Activated T-cell treated with anti-CD3 and anti-CD28 coated beads, Interleukin-2, amount 50 U/mL, for 48 hours (primary cell): ENCODE measurements at regions not wholly inside any gene's neighbourhood (a gene's known extent, or its start where the extent isn't known, plus 50 kb on each side); places are given as distances from the start of the nearest gene placed in this dataset.
"Not testable (repeated sequence)": the region's sequence is repeated elsewhere in the genome, so short reads cannot be mapped to it uniquely, and the experiment has no call there.

Experiments
- DNase-seq, 2 experiments: peaks; one replicate each; pipeline ENCODE4 v3.0.0-alpha.2; 2020

DNA sequence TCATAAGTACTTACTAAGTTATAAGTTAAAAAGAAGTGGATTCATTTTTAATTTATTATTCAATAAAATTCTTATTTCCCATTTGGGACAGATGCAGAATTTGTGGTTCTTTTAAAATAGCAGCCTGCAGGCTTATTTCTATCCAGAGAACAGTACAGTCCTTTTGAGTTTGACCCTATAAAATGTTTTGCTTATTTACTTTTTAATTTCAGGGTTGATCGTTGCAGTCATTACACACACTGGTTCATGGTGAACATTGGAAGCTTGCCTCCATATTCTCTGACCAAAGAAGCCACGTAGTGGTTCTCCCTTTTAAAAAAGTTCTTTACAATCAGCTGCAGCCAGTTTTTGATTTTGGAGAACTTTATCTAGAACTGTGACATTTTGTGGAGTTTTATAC is 122.9 kb upstream of the PDE7B start:
- no peak for DNase-seq

DNA sequence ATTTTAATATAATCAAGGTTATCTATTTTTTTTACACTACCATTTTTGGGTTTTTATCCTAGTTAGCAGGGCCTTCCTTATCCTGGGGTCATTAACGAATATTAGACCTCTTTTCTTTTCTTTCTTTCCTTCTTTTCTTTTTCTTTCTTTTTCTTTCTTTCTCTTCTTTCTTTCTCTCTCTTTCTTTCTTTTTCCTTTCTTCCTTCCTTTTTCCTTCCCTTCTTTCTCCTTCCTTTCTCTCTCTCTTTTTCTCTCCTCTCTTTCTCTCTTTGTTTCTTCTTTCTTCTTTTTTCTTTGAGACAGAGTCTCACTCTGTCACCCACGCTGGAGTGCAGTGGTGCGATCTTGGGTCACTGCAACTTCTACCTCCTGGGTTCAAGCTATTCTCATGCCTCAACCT is 120.4 kb upstream of the PDE7B start:
- no peak for DNase-seq

DNA sequence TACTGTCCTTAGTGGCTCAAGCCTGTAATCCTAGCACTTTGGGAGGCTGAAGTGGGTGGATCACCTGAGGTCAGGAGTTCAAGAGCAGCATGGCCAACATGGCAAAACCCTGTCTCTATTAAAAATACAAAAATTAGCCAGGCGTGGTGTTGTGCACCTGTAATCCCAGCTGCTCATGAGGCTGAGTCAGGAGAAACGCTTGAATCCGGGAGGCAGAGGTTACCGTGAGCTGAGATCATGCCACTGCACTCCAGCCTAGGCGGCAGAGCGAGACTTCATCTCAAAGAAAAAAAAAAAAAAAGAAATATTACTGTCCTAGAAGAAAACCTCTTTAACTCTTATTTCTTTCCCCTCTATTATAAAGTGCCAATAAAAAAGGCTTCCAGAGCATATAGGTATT is 115.2 kb upstream of the PDE7B start:
- not testable (repeated sequence) for DNase-seq

DNA sequence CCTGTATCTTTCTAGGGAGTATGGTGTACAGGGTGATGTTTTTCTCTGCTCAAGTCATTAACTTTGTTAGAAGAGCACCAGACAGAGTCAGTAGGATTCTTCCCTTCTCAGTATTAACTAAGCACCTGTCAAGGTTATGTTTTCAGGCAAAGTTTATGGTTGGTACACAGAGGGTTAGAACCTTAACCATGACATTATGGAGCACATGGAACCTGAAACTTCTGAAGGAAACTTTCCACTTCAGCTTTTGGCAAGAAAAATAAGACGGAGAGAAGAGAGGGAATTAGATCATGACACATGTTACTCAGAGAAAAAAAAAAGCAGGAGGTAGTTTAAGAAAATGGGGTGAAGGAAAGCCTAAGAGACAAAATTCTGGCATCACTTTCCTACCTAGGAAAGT is 112.9 kb upstream of the PDE7B start:
- no peak for DNase-seq

DNA sequence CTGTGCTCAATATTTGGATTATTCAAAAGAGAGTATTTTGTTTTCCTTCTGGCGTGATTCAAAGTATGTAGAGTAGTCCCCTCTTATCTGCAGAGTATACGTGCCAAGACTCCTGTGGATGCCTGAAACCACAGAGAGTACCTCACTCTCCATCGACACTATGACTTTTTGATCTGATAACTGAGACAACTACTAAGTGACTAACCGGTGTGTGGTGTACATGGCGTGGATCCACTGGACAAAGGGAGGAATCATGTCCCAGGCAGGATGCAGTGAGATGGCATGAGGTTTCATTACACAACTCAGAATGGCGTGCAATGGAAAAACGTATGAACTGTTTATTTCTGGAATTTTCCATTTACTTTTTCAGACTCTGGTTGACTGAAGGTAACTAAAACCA is 112.2 kb upstream of the PDE7B start:
- DNase-seq: no peak

DNA sequence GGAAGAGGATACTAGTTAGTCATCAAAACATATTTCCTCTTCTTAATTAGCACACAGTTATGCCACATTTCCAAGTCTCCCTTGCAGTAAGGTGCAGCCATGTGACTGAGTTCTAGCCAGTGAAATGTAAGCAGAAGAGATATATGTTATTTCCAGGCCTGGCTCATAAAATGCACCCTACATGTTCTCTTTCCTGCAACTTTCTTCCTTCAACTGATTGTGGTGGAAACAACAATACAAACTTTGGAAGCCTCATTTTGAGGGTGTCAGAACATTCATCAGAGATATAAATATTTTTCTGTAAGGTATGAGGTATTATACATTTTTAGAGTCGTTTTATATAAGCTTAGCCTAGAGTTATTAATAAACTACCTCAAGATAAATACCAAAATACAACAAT is 110.9 kb upstream of the PDE7B start:
- no peak for DNase-seq

DNA sequence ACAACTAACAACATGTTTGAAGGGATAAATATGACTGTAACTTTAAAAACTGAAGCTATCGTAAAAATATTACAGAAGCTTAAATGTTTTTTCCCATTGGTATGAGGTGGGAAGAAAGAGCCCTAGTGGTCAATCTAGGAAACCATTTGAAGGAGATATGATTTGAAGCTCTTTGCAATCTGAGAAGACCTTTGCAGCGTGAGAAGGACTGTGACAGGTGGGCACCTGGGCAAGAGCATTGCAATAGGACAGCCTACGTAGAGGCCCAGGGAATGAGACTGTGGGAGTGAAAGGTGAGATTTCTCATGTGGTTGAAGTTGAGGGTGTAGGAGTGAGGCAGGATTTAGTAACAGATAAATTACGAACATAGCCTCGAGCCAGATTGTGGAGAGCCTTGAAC is 108.0 kb upstream of the PDE7B start:
- DNase-seq: no peak

DNA sequence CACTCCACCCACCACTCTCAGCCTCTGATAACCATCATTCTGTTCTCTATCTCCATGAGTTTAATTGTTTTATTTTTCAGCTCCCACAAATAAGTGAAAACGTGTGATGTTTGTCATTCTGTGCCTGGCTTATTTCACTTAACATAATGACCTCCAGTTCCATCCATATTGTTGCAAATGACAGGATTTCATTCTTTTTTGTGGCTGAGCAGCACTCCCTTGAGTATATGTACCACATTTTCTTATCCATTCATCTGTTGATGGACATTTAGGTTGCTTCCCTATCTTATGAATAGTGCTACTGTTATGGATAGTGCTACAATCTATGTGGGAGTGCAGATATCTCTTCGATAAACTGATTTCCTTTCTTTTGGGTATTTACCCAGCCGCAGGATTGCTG is 103.3 kb upstream of the PDE7B start:
- DNase-seq: no peak

DNA sequence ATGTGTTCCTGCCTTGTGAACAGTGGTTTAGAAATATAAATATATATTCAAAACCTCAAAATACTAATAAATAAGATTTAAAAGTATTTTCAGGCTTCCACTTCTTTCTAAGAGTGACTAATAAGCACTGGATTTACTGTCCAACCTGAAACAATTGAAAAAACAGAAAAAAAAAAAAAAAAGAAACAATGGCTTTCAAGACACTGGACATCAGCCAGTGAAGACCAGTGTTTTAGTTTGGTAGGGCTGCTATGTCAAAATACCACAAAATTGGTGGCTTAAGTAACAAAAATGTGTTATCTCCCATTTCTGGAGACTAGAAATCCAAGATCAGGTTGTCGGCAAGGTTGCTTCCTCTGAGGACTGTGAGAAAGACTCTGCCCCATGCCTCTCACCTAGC is 101.4 kb upstream of the PDE7B start:
- no peak for DNase-seq

DNA sequence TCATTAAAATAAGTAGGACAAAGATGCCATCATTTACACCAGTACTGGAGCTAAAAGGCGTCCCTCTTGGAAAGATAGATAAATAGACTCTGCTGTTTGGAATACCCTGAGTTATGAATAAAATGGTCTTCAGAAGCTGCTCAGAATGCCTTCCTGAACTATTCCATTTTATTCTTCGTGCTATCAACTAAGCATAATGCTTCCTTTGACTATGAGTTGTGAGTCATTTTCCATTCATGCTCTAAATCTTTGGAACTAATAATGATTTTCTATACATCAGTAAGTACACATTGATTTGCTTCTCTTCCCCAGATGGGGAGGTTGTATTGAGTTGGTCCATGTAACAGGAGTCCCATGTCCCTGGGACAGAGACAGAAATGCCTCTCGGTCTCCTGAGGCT is 98.3 kb upstream of the PDE7B start:
- no peak for DNase-seq

DNA sequence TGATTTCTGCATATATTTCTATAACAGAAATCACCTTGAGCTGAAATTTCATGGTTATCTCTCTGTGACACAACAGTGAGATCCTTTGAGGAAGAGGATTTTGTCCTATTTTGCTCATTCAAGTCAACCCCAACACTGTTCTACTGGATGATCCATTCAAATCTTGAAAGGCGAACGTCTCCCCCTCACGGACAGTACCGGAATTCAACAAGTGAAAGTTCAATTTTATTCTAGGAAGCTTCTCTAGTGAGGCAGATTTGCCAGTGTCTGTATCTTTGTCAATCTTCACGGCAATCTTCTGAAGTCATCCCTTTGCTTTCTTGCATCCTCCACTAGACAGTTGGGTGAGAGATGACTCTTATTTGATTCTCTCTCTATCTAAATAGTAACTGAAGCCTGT is 91.7 kb upstream of the PDE7B start:
- no peak for DNase-seq

DNA sequence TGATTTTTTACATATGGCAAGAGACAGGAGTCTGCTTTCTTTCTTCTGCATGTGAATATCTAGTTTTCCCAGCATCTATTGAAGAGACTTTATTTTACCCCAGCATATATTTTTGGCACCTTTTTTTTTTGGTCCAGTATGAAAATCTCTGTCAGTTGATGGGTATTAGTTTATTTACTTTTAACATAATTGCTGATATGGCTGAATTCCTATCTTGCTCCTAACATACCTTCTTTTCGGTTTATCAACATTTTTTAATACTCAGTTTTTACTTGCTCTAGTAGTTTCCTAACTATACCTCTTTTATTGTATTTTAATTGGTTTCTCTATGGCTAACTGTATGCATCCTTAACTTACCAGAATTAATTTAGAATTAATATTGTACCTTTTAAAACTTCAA is 77.5 kb upstream of the PDE7B start:
- no peak for DNase-seq

DNA sequence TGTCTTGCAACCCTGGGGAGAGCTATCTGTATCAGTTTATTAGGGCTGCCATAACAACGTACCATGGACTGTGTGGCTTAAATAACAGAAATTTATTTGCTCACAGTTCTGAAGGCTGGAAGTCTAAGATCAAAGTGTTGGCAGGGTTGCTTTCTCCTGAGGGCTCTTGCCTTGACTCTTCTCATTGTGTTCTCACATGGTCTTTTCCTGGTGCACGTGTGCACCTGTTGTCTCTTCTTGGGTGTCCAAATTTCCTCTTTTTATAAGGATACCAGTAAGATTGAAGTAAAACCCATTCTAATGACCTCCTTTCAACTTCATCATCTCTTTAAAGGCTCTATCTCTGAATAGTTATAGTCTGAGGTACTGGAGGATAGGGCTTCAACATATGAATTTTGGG is 72.3 kb upstream of the PDE7B start:
- DNase-seq: no peak

DNA sequence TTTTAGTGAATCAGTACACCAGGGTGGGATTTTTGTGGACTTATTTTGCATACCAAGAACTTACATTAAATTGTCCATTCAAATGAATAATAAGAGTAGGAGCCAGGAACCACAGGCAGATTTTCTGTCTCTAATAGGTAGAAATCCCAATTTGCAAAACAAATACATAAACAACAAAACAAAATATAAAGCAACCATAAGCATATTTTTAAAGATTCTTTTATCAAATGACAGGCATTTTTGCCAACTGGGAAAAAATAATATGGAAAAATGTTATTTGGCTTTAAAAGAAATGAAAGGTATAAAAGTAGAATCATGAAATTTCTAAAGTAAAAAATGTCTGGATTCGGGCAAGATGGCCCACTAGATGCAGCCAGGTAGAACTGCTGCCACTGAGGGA is 71.2 kb upstream of the PDE7B start:
- DNase-seq: no peak

DNA sequence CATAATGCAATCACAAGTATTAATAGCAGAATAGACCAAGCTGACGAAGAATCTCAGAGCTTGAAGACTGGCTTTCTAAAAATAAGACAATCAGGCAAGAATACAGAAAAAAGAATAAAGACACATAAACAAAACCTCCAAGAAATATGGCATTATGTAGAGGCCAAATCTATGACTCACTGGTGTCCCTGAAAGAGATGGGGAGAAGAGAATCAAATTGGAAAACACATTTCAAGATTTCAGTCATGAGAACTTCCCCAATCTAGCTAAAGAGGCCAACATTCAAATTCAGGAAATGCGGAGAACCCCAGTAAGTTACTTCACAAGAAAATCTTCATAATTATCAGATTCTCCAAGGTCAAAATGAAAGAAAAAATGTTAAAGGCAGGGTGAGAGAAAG is 69.0 kb upstream of the PDE7B start:
- DNase-seq: no peak

DNA sequence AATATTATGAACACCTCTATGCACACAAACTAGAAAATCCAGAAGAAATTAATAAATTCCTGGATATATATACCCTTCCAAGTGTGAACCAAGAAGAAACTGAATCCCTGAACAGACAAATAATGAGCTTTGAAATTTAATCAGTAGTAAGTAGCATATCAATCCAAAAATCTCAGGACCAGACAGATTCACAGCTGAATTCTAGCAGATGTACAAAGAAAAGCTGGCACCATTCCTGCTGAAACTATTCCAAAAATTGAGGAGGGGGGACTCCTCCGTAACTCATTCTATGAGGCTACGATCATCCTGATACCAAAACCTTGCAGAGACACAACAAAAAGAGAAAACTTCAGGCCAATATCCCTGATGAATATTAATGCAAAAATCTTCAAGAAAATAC is 67.0 kb upstream of the PDE7B start:
- no peak for DNase-seq

DNA sequence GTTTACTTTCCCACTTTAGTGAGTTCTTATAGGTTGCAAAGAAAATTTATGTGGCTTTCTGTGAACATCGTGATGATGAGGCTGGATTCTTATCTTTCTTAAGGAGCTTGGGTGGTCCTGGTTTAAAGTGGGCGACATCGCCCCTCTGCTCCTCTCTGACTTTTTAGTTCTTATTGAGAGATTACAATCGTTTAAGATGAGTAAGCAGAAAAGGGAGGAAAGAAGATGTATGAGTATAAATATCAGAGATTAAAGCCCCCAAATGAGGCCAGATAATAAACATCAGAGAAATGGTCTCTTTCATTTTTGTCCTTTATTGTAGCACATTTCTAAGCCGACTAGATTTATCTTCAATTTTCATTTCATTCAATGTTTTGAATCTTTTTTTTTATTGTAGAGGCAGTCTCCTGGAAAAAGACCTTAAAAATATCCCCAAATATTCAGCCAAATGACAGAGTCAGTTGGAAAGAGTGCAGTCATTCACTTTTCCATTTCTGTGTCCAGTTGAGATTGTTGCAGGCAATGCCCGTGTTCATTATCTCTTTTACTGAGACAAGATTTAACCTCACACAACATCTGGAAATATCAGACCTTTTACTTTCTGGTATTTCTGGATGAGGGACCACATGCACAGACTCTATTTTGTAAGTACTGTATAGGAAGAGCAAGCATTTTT is 62.0 kb upstream of the PDE7B start:
- DNase-seq: no peak

DNA sequence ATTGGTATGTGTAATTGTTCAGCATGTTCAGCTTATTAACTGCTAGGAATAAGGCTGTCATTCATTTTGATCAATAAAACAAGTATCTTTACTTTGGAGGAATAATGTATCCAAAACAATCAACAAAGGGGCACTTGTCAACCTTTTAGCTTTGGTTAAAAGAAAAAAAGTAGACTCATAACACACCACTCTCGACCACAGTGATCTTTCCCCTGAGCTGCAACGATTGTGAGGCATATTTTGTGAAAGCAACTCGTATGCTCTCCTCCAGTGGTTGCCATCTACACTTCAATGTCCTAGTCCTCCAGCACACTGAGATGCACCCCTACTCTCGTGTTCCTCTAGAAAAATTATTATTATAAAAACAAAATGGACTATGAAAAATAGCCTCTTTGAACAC is 60.1 kb upstream of the PDE7B start:
- no peak for DNase-seq

DNA sequence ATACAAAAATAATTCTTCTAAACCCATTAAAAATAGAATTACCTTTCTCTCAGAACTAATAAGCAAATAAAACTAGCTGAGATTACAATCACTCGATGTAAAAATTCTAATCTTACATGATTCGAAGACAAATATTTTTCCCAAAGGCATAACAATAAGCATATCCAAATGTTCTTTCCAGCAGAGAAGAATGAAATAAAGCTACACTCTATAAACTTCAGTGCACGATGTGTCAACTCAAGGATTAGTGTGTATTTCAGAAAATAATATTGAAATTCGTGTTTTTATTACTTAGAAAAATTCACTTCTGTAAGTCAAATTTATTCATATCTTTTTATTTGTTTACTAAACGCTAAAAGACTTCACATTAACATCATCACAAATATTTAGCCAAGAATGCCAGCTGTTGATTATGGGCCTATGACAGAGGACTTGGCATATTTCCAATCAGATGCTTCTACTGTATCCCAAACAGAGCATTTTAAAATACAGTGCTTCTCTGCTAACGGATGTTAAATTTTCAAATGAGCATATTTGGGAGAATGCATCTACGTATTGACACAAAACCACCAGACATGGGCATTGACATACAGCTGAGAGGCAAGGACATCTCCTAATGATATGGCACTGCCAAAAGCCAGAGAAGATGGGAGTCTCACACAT is 54.7 kb upstream of the PDE7B start:
- DNase-seq: no peak

DNA sequence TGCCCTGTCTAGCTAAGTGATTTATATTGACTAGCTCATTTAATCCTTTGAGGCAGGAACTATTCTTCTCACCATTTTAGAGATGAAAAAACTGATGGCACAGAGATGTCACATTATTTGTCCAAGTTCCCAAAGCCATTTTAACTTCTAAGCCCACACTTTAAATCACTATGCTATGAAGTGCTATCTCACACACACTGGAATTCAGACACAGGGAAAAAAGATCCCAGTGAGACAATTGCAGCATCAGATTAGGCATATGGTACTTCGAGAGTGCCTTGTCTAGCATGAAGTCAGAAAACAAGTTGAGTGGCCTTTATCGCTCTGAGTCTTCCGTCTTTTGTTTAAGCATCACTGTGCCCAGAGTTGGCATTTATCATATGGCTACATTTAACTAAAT is 54.1 kb upstream of the PDE7B start:
- no peak for DNase-seq

DNA sequence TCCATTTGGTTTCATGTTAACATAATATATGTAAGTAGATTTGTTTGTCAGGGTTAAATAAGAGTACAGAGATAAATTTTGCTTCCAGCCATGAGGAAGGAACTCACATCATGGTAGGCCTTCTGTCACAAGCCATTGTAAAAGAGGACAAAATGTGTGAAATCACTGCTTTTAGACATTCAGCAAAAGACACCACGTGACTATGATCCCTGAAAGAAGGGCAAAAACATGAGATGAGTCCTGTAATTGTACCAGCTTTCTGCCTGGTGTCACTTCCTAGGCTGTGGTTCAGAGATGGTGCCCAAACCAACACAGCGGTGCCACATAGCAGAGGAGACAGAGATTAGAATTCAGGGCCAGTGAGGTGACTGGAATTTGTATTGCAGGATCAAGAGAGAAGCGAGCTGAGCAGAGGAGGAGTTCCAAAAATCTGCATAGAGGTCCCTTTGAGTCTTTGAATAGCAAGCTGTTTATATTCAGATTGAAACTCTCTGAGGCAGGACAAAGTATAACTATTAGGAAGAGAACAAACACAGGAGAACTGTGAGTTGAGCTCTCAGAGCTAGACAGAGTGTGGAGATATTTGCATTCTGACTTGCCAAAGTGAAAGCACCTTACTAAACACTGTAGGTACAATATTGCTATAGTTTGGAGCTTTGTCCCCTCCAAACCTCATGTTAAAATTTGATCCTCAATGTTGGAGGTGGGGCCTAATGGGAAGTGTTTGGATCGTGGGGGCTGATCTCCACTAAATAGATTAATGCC is 52.6 kb upstream of the PDE7B start:
- no peak for DNase-seq
